ENCODE measurements at regions not wholly inside any gene's neighbourhood (a gene's known extent, or its start where the extent isn't known, plus 50 kb on each side); places are given as distances from the start of the nearest gene placed in this dataset.

- Histone ChIP-seq H3K9ac (ENCODE audit: low read length) (no peak overlapping the region), H3K27me3 (ENCODE audit: low read depth, low read length) (no peaks in the 10 kb centered on the region), H3K9me3 (ENCODE audit: insufficient read depth, low read length) (no peaks in the 10 kb centered on the region), H2AFZ (ENCODE audit: low read depth, low read length) (no peak overlapping the region), H3K36me3 (replicated peaks; ENCODE audit: low read depth, low read length) (no peaks in the 10 kb centered on the region), H3K79me2 (ENCODE audit: low read length) (no peaks in the 10 kb centered on the region), H3K4me1 (ENCODE audit: low read length) (peaks cover 37% of the 10 kb centered on the region), H4K20me1 (ENCODE audit: insufficient read depth, low read length) (no peaks in the 10 kb centered on the region), H3K4me3 (ENCODE audit: low read length) (no peak overlapping the region), H3K4me2 (ENCODE audit: low read length) (no peak overlapping the region), H3K27ac (ENCODE audit: low read length) (no peak overlapping the region)
- TF ChIP-seq EZH2phosphoT487 (IDR thresholded peaks at IDR 0.05; ENCODE audit: low read depth) (no peak), CTCF (IDR thresholded peaks at IDR 0.05; ENCODE audit: low read depth, low read length) (no peak)
Observed at GRCh38 chr9:116090030-116090770, 63.4 kb upstream of the PAPPA start.

GRCh38 chr9:116094846-116095245 is 58.7 kb upstream of the PAPPA start:
- no peak overlapping the region for H3K9ac ChIP-seq (ENCODE audit: low read length)
- H3K4me3 ChIP-seq (ENCODE audit: low read length): no peak overlapping the region
- no peak overlapping the region for H3K27ac ChIP-seq (ENCODE audit: low read length)
- H3K4me2 ChIP-seq (ENCODE audit: low read length): no peak overlapping the region; the same call in 1 of the 2 replicates
- no peak for TF ChIP-seq CTCF (IDR thresholded peaks at IDR 0.05; ENCODE audit: low read depth, low read length)
- TF ChIP-seq EZH2phosphoT487 (IDR thresholded peaks at IDR 0.05; ENCODE audit: low read depth): no peak
- peaks cover 32% of the 10 kb centered on the region for H3K4me1 ChIP-seq (ENCODE audit: low read length)
- H2AFZ ChIP-seq (ENCODE audit: low read depth, low read length): no peak overlapping the region
- no peaks in the 10 kb centered on the region for H4K20me1 ChIP-seq (ENCODE audit: insufficient read depth, low read length)
- H3K9me3 ChIP-seq (ENCODE audit: insufficient read depth, low read length): no peaks in the 10 kb centered on the region
- no peaks in the 10 kb centered on the region for H3K79me2 ChIP-seq (ENCODE audit: low read length)
- H3K27me3 ChIP-seq (ENCODE audit: low read depth, low read length): peaks cover 15% of the 10 kb centered on the region
- H3K36me3 ChIP-seq (replicated peaks; ENCODE audit: low read depth, low read length): no peaks in the 10 kb centered on the region

DNA sequence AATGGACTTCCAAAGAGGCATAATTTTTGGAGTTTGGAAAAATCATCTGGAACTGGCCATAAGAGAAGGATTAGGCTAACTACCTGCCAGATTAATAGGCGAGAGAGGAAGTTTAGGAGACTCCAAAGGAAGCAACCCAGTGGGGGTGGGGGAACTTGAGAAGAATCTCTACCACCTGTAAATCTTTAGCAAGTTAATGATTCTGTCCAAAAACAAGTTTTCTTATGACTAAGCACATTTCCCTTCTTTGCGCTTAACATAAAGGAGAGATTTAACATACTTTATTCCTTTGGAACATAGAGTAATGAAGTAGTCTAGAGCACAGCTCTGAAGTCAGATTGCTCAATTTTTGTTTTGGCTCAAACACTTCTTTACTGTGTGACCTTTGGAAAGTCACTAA is 58.2 kb upstream of the PAPPA start:
- Histone ChIP-seq H3K4me1 (ENCODE audit: low read length) (peaks cover 32% of the 10 kb centered on the region), H3K9ac (ENCODE audit: low read length) (no peak overlapping the region), H3K27me3 (ENCODE audit: low read depth, low read length) (peaks cover 15% of the 10 kb centered on the region), H3K36me3 (replicated peaks; ENCODE audit: low read depth, low read length) (no peaks in the 10 kb centered on the region), H2AFZ (ENCODE audit: low read depth, low read length) (no peak overlapping the region), H3K9me3 (ENCODE audit: insufficient read depth, low read length) (no peaks in the 10 kb centered on the region), H3K27ac (ENCODE audit: low read length) (no peak overlapping the region), H4K20me1 (ENCODE audit: insufficient read depth, low read length) (no peaks in the 10 kb centered on the region), H3K4me2 (ENCODE audit: low read length) (no peak overlapping the region; the same call in 1 of the 2 replicates), H3K4me3 (ENCODE audit: low read length) (no peak overlapping the region), H3K79me2 (ENCODE audit: low read length) (no peaks in the 10 kb centered on the region)
- no peak for TF ChIP-seq EZH2phosphoT487 (IDR thresholded peaks at IDR 0.05; ENCODE audit: low read depth)
- no peak for TF ChIP-seq CTCF (IDR thresholded peaks at IDR 0.05; ENCODE audit: low read depth, low read length)

DNA sequence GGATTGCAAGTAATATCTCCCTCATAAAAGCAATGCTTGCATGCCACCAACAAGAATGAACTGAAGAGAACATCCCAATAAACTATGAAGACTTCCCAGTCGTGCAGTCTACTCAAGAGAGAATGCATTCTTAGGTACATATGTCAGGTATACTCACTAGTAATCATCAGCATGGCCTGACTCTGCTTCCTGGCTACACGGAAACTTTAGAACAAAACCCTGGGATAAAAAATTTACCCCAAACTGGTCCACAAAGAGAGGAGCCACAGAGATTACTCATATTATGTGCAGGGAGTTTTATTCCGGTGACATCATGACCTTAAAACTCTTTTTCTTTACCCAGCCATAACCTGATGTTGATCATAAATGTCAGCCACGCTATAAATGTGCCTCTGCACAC is 57.5 kb upstream of the PAPPA start:
- Histone ChIP-seq H3K4me3 (ENCODE audit: low read length) (no peak overlapping the region), H3K36me3 (replicated peaks; ENCODE audit: low read depth, low read length) (no peaks in the 10 kb centered on the region), H3K79me2 (ENCODE audit: low read length) (no peaks in the 10 kb centered on the region), H3K9ac (ENCODE audit: low read length) (no peak overlapping the region), H3K27me3 (ENCODE audit: low read depth, low read length) (peaks cover 15% of the 10 kb centered on the region), H3K9me3 (ENCODE audit: insufficient read depth, low read length) (no peaks in the 10 kb centered on the region), H3K4me2 (ENCODE audit: low read length) (no peak overlapping the region), H3K4me1 (ENCODE audit: low read length) (peaks cover 32% of the 10 kb centered on the region), H3K27ac (ENCODE audit: low read length) (no peak overlapping the region), H2AFZ (ENCODE audit: low read depth, low read length) (no peak overlapping the region), H4K20me1 (ENCODE audit: insufficient read depth, low read length) (no peaks in the 10 kb centered on the region)
- TF ChIP-seq CTCF (IDR thresholded peaks at IDR 0.05; ENCODE audit: low read depth, low read length) (no peak), EZH2phosphoT487 (IDR thresholded peaks at IDR 0.05; ENCODE audit: low read depth) (no peak)

Data from OCI-LY3 (cell line).